PFSK-1 (cell line): ENCODE measurements at regions not wholly inside any gene's neighbourhood (a gene's known extent, or its start where the extent isn't known, plus 50 kb on each side); places are given as distances from the start of the nearest gene placed in this dataset.

ENCODE experiments used
- FOXP2 ChIP-seq: optimal IDR thresholded peaks from 2 replicates; pipeline ENCODE3; 2011; ENCODE audit warnings: borderline replicate concordance, control low read depth, inconsistent platforms; ENCODE audit not compliant: insufficient read depth; ENCODE audit errors: extremely low read length, extremely low read depth
- POLR2AphosphoS5 ChIP-seq: IDR thresholded peaks from 2 replicates; pipeline ENCODE4 v1.6.1; 2012; ENCODE audit warnings: low read depth, mild to moderate bottlenecking, control low read depth, low read length, moderate library complexity
- REST ChIP-seq, 2 experiments: IDR thresholded peaks; 2 replicates each; pipeline versions ENCODE4 v1.6.1 to v1.8.0; 2011 to 2012; ENCODE audit warnings: low read depth in 2 of 2, low read length in 2 of 2, control low read depth in 1 of 2, inconsistent platforms in 1 of 2, mild to moderate bottlenecking in 1 of 2, moderate library complexity in 1 of 2; ENCODE audit not compliant: insufficient read depth in 1 of 2
- SIN3A ChIP-seq: IDR thresholded peaks from 2 replicates; pipeline ENCODE4 v1.6.1; 2012; ENCODE audit warnings: mild to moderate bottlenecking, low read length, moderate library complexity, borderline replicate concordance; ENCODE audit not compliant: insufficient read depth
- TAF1 ChIP-seq: IDR thresholded peaks from 2 replicates; pipeline ENCODE4 v1.6.1; 2012; ENCODE audit warnings: low read length, control low read depth, borderline replicate concordance; ENCODE audit not compliant: insufficient read depth

- no peak for TF ChIP-seq TAF1
- no peak for TF ChIP-seq REST (IDR thresholded peaks at IDR 0.05; ENCODE audit: insufficient read depth in 1 of 2, low read depth in 2 of 2, low read length in 2 of 2)
- no peak for TF ChIP-seq FOXP2
- TF ChIP-seq SIN3A: no peak
- TF ChIP-seq POLR2AphosphoS5: no peak
Observed at GRCh38 chr12:124466216-124467128, 100.9 kb downstream of the NCOR2 start.

GRCh38 chr12:124465473-124465872 is 101.9 kb downstream of the NCOR2 start:
- no peak for TF ChIP-seq POLR2AphosphoS5
- no peak for TF ChIP-seq SIN3A
- no peak for TF ChIP-seq TAF1
- TF ChIP-seq REST (IDR thresholded peaks at IDR 0.05; ENCODE audit: insufficient read depth in 1 of 2, low read depth in 2 of 2, low read length in 2 of 2): no peak
- TF ChIP-seq FOXP2: no peak

GRCh38 chr12:124464830-124465229 is 102.6 kb downstream of the NCOR2 start:
- no peak for TF ChIP-seq SIN3A
- no peak for TF ChIP-seq TAF1
- no peak for TF ChIP-seq FOXP2
- no peak for TF ChIP-seq REST (IDR thresholded peaks at IDR 0.05; ENCODE audit: insufficient read depth in 1 of 2, low read depth in 2 of 2, low read length in 2 of 2)
- no peak for TF ChIP-seq POLR2AphosphoS5

- TF ChIP-seq POLR2AphosphoS5: no peak
- no peak for TF ChIP-seq FOXP2
- no peak for TF ChIP-seq TAF1
- TF ChIP-seq SIN3A: no peak
- TF ChIP-seq REST (IDR thresholded peaks at IDR 0.05; ENCODE audit: insufficient read depth in 1 of 2, low read depth in 2 of 2, low read length in 2 of 2): no peak
Observed at GRCh38 chr12:124464062-124464461, 103.3 kb downstream of the NCOR2 start.
